IPS DF 6.9 (cell line): ENCODE measurements at regions not wholly inside any gene's neighbourhood (a gene's known extent, or its start where the extent isn't known, plus 50 kb on each side); places are given as distances from the start of the nearest gene placed in this dataset.
A peak's percentile ranks its signal among the peaks of the same experiment; 100 is the strongest.

Experiments used
- DNase-seq: peaks from one replicate; pipeline ENCODE4 v3.0.0-alpha.2; 2013; ENCODE audit warnings: low read depth, low spot score
- H3K27ac ChIP-seq: one replicate; pipeline ENCODE4 v1.5.1; 2013; ENCODE audit warnings: low read length, control low read depth
- H3K27me3 ChIP-seq: 2 replicates; pipeline ENCODE4 v1.6.1; 2013; ENCODE audit warnings: mild to moderate bottlenecking, low read length; ENCODE audit not compliant: control insufficient read depth, insufficient read depth
- H3K36me3 ChIP-seq: 2 replicates; pipeline ENCODE4 v1.6.1; 2013; ENCODE audit warnings: low read length; ENCODE audit not compliant: control insufficient read depth, insufficient read depth
- H3K4me1 ChIP-seq: 2 replicates; pipeline ENCODE4 v1.6.1; 2013; ENCODE audit warnings: low read length; ENCODE audit not compliant: control insufficient read depth, insufficient read depth
- H3K4me3 ChIP-seq: 2 replicates; pipeline ENCODE4 v1.5.1; 2013; ENCODE audit warnings: mild to moderate bottlenecking, low read length
- H3K9me3 ChIP-seq: 2 replicates; pipeline ENCODE4 v1.6.1; 2013; ENCODE audit warnings: low read length, inconsistent platforms; ENCODE audit not compliant: control insufficient read depth, insufficient read depth
- WGBS: extraction: QIAGEN DNeasy Blood & Tissue Kit; methylation state at CpG from one replicate; pipeline ENCODE4 v1.1.7; 2013; ENCODE audit warnings: mixed read lengths, missing lambda C conversion rate; ENCODE audit not compliant: insufficient read length, insufficient coverage; 5-methylcytosine and 5-hydroxymethylcytosine counted together

GRCh38 chr2:51718881-51719280 is 686.9 kb upstream of the NRXN1 start:
- Histone ChIP-seq H3K27ac (no peak overlapping the region), H3K9me3 (no peaks in the 10 kb centered on the region), H3K27me3 (no peaks in the 10 kb centered on the region), H3K36me3 (no peaks in the 10 kb centered on the region), H3K4me3 (no peak overlapping the region), H3K4me1 (no peaks in the 10 kb centered on the region)
- DNase-seq: no peak

GRCh38 chr2:51717312-51717711 is 685.4 kb upstream of the NRXN1 start:
- DNase-seq: no peak
- 100% methylated on average over 2 of the region's 3 CpGs for WGBS
- H3K9me3 ChIP-seq: no peaks in the 10 kb centered on the region
- H3K4me1 ChIP-seq: no peaks in the 10 kb centered on the region
- H3K27ac ChIP-seq: no peak overlapping the region
- no peaks in the 10 kb centered on the region for H3K27me3 ChIP-seq
- no peaks in the 10 kb centered on the region for H3K36me3 ChIP-seq
- H3K4me3 ChIP-seq: no peak overlapping the region

GRCh38 chr2:51711766-51712165 is 679.8 kb upstream of the NRXN1 start:
- Histone ChIP-seq H3K27me3 (no peaks in the 10 kb centered on the region), H3K36me3 (no peaks in the 10 kb centered on the region), H3K9me3 (no peaks in the 10 kb centered on the region), H3K27ac (no peak overlapping the region), H3K4me1 (no peaks in the 10 kb centered on the region), H3K4me3 (no peak overlapping the region)
- no CpG with 5 or more reads among the region's 3 CpGs for WGBS
- no peak for DNase-seq

DNA sequence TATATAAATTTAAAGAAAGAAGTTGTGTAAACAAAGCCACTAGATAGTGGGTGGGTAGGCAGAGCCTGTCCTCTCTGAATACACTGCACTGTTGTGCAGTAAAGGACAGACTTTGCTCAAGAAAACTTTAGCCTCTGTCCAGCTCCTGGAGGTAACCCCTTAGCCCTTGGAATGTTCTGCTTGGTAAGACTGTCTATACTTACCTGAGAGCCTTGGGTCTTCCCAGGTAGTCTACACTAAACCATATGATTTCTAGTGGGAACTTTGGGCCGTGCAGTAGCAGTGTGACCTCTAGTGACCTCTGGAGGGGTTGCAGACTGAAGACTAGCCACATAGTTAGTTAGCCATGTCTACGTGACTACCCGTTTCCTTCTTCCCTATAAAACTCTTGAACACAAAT is 678.3 kb upstream of the NRXN1 start:
- Histone ChIP-seq H3K27me3 (no peaks in the 10 kb centered on the region), H3K9me3 (no peaks in the 10 kb centered on the region), H3K27ac (no peak overlapping the region), H3K36me3 (no peaks in the 10 kb centered on the region), H3K4me1 (no peaks in the 10 kb centered on the region), H3K4me3 (no peak overlapping the region)
- WGBS: no CpG with 5 or more reads among the region's 3 CpGs
- DNase-seq: peak; percentile 27

DNA sequence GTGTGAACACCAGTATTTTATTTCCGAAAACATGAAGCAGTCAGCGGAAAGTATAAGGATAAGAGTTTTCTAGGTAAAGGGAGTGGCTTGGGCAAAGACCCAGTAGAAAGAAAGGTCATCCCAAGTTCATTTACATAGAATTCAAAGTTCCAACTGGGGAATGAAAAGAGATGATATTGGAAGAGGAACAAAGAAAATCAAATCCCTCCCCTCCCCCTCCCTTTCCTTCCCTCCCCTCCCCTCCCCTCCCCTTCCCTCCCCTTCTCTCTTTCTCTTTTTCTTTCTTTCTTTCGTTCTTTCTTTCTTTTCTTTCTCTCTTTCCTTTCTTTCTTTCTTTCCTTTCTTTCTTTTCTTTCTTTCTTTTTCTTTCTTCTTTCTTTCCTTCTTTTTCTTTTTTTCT is 675.7 kb upstream of the NRXN1 start:
- no peak overlapping the region for H3K27ac ChIP-seq
- no peaks in the 10 kb centered on the region for H3K36me3 ChIP-seq
- H3K4me3 ChIP-seq: no peak overlapping the region
- H3K27me3 ChIP-seq: no peaks in the 10 kb centered on the region
- H3K9me3 ChIP-seq: no peaks in the 10 kb centered on the region
- no peaks in the 10 kb centered on the region for H3K4me1 ChIP-seq
- no CpG with 5 or more reads among the region's 3 CpGs for WGBS
- DNase-seq: no peak

DNA sequence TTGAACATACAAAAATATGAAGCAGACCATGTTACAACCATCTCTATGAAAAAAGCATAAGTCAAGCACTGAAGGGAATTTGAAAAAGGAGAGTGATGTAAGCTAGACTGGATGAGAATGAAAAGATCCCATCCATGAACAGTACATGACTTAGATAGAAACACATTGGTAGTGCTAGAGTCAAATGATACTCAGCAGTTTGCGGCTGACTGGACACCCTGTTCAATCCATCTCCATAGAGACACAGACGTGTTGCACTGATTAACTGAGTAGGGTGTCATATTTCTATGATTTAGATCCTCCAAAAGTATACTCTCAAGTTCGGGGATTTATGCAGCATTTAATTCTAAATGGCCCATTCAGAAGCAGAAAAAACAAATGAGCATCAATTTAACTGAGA is 674.3 kb upstream of the NRXN1 start:
- Histone ChIP-seq H3K27ac (no peak overlapping the region), H3K27me3 (no peaks in the 10 kb centered on the region), H3K4me3 (no peak overlapping the region), H3K9me3 (no peaks in the 10 kb centered on the region), H3K4me1 (no peaks in the 10 kb centered on the region), H3K36me3 (no peaks in the 10 kb centered on the region)
- no peak for DNase-seq
- WGBS: no CpG with 5 or more reads among the region's 3 CpGs

DNA sequence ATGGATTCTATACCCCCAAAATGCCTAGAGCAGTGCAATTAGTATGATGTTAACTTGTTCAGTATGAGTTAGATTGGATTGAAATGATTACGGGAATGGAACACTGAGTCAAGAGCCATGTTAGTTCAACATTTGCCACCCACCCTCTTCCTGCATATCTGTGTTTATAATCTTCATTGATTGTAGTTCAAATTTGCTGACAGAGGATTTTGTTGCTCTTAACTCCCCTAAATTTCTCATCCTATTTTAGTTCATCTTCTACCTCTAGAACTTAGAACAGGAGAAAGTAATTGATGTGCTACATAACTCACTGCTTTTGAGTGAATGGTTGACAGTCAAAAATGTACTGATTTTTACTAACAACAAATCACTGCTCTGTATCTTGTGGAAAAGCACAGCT is 673.5 kb upstream of the NRXN1 start:
- DNase-seq: no peak
- Histone ChIP-seq H3K4me1 (no peaks in the 10 kb centered on the region), H3K9me3 (no peaks in the 10 kb centered on the region), H3K27me3 (no peaks in the 10 kb centered on the region), H3K36me3 (no peaks in the 10 kb centered on the region), H3K27ac (no peak overlapping the region), H3K4me3 (no peak overlapping the region)
- no CpG with 5 or more reads among the region's 1 CpG for WGBS

DNA sequence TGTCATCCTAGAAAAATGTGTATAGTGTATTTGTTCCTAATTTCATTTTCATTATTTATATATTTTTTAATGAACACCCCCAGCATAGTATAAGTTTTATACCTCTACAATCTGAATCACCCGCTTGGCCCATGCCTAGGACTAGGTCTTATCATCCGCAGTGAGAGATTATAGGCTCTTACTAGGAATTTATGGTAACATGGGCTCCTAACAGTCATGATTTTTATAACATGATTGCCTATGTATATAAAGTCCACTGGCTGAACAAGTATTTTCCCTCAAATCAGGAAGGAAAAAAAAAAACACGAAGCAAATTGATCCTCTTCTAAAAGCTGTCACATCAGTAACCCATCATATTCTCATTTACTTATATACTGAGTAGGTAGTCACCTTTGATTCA is 666.1 kb upstream of the NRXN1 start:
- H3K27me3 ChIP-seq: no peaks in the 10 kb centered on the region
- H3K9me3 ChIP-seq: no peaks in the 10 kb centered on the region
- no peak overlapping the region for H3K27ac ChIP-seq
- no peak for DNase-seq
- no peak overlapping the region for H3K4me3 ChIP-seq
- H3K4me1 ChIP-seq: no peaks in the 10 kb centered on the region
- H3K36me3 ChIP-seq: no peaks in the 10 kb centered on the region
- WGBS: no CpG with 5 or more reads among the region's 3 CpGs

- no CpG with 5 or more reads among the region's 5 CpGs for WGBS
- no peak overlapping the region for H3K4me3 ChIP-seq
Measured at GRCh38 chr2:51697095-51697494, 665.2 kb upstream of the NRXN1 start.

GRCh38 chr2:51695531-51695930 is 663.6 kb upstream of the NRXN1 start:
- H3K27me3 ChIP-seq: no peaks in the 10 kb centered on the region
- H3K36me3 ChIP-seq: no peaks in the 10 kb centered on the region
- no peak overlapping the region for H3K27ac ChIP-seq
- no peaks in the 10 kb centered on the region for H3K9me3 ChIP-seq
- no CpG with 5 or more reads among the region's 1 CpG for WGBS
- DNase-seq: no peak
- H3K4me1 ChIP-seq: no peaks in the 10 kb centered on the region
- no peak overlapping the region for H3K4me3 ChIP-seq

More at GRCh38 chr2:51697095-51697494, 665.2 kb upstream of the NRXN1 start:
- no peaks in the 10 kb centered on the region for H3K9me3 ChIP-seq
- H3K27ac ChIP-seq: no peak overlapping the region
- H3K4me1 ChIP-seq: no peaks in the 10 kb centered on the region
- no peak for DNase-seq
- no peaks in the 10 kb centered on the region for H3K36me3 ChIP-seq
- H3K27me3 ChIP-seq: no peaks in the 10 kb centered on the region

DNA sequence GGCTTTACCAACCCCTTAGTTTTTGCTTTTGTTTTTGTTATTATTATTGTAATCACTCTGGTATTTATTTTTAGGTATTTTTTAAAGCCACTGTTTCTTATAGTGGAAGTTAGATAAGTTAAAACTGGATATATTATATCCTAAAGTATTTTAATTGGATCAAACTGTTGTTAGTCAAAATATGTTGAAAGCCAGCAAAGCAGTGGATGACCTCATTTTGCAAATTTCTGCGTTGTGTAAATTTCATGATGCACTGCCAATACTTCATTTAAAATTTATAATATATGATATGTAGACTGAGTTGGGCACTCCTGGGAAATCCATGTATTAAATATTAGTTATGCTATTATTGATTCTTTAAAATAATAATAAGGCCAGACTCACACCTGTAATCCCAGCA is 661.7 kb upstream of the NRXN1 start:
- H3K4me1 ChIP-seq: no peaks in the 10 kb centered on the region
- H3K27ac ChIP-seq: no peak overlapping the region
- no peaks in the 10 kb centered on the region for H3K9me3 ChIP-seq
- WGBS: no CpG with 5 or more reads among the region's 1 CpG
- H3K27me3 ChIP-seq: no peaks in the 10 kb centered on the region
- no peak overlapping the region for H3K4me3 ChIP-seq
- DNase-seq: no peak
- H3K36me3 ChIP-seq: no peaks in the 10 kb centered on the region
